GM21381 (cell line): ENCODE measurements at regions not wholly inside any gene's neighbourhood (a gene's known extent, or its start where the extent isn't known, plus 50 kb on each side); places are given as distances from the start of the nearest gene placed in this dataset.
"Not testable (repeated sequence)": the region's sequence is repeated elsewhere in the genome, so short reads cannot be mapped to it uniquely, and the experiment has no call there.

ENCODE experiments used
- ATAC-seq: cut with Tn5 transposase; IDR thresholded peaks from one replicate; pipeline ENCODE4 v1.9.1; 2021; ENCODE audit warnings: mild to moderate bottlenecking, moderate library complexity; ENCODE audit not compliant: unreplicated experiment

- ATAC-seq, result no peak
Observed at GRCh38 chr1:241447031-241447644, 72.4 kb downstream of the FH start.

GRCh38 chr1:241444836-241445235, 74.7 kb downstream of the FH start:
- no peak for ATAC-seq

GRCh38 chr1:241443561-241443960, 76.0 kb downstream of the FH start:
- ATAC-seq, result no peak

GRCh38 chr1:241442686-241443085, 76.9 kb downstream of the FH start:
- no peak for ATAC-seq

GRCh38 chr1:241440904-241441303, 78.7 kb downstream of the FH start:
- no peak for ATAC-seq

- not testable (repeated sequence) for ATAC-seq
Observed at GRCh38 chr1:241438686-241439085, 80.9 kb downstream of the FH start.

- no peak for ATAC-seq
Observed at GRCh38 chr1:241432241-241432640, 75.2 kb upstream of the RGS7 start.

GRCh38 chr1:241425091-241425490, 68.1 kb upstream of the RGS7 start:
- ATAC-seq, result not testable (repeated sequence)

- peak; percentile 13 for ATAC-seq
Observed at GRCh38 chr1:241424480-241424971, 67.5 kb upstream of the RGS7 start.

GRCh38 chr1:241423541-241424479, 66.8 kb upstream of the RGS7 start:
- ATAC-seq, result peak; percentile 87

GRCh38 chr1:241422470-241422869, 65.5 kb upstream of the RGS7 start:
- no peak for ATAC-seq

- ATAC-seq, result no peak
Observed at GRCh38 chr1:241419986-241420385, 63.0 kb upstream of the RGS7 start.

GRCh38 chr1:241417258-241417657, 60.3 kb upstream of the RGS7 start:
- no peak for ATAC-seq

GRCh38 chr1:241413974-241414373, 57.0 kb upstream of the RGS7 start:
- no peak for ATAC-seq

GRCh38 chr1:241413386-241413785, 56.4 kb upstream of the RGS7 start:
- no peak for ATAC-seq

GRCh38 chr1:241412646-241413045, 55.6 kb upstream of the RGS7 start:
- ATAC-seq, result no peak

GRCh38 chr1:241411776-241412338, 54.9 kb upstream of the RGS7 start:
- ATAC-seq, result no peak

- no peak for ATAC-seq
Observed at GRCh38 chr1:241411056-241411775, 54.2 kb upstream of the RGS7 start.

- ATAC-seq, result no peak
Observed at GRCh38 chr1:241408170-241408569, 51.2 kb upstream of the RGS7 start.
